SK-N-MC (cell line): ENCODE measurements at regions not wholly inside any gene's neighbourhood (a gene's known extent, or its start where the extent isn't known, plus 50 kb on each side); places are given as distances from the start of the nearest gene placed in this dataset.

Source experiments
- EZH2 ChIP-seq: fragments of 200-600 bp; sonication (generic); IDR thresholded peaks from one replicate; pipeline ENCODE4 v1.6.1; 2017; ENCODE audit warnings: antibody characterized with exemption
- FOXP2 ChIP-seq: optimal IDR thresholded peaks from 2 replicates; pipeline ENCODE3; 2011; ENCODE audit warnings: mild to moderate bottlenecking, moderate library complexity; ENCODE audit not compliant: insufficient read depth; ENCODE audit errors: extremely low read length, control extremely low read depth
- POLR2AphosphoS5 ChIP-seq: IDR thresholded peaks from 2 replicates; pipeline ENCODE4 v1.6.1; 2012; ENCODE audit warnings: mild to moderate bottlenecking, low read depth, low read length, borderline replicate concordance

DNA sequence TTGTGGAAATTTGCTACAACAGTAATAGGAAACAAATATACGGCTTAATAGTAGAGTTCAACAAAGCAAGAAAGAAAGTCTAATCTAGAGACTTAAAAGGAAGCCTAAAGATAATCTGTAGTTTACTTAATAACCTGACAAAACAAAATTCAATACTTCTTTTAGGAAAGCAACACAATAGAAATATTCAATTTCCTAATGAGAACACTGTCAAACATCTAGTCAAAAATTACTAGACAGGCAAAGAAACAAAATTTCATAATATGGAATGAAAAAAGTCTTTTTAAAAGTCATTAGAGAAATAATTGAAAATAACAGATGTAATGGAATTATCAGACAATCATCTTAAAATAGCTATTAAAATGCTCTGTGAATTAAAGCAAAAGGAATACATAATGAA lies 692.5 kb upstream of the ADAMTS16 start:
- TF ChIP-seq POLR2AphosphoS5 (no peak), EZH2 (no peak), FOXP2 (no peak)
